Adrenal gland (tissue), 9 donors: ENCODE measurements at regions not wholly inside any gene's neighbourhood (a gene's known extent, or its start where the extent isn't known, plus 50 kb on each side); places are given as distances from the start of the nearest gene placed in this dataset.

Experiments
- DNase-seq, 7 donors: peaks; one replicate each; pipeline ENCODE4 v3.0.0-alpha.2; 2019 to 2020
- H3K27ac ChIP-seq, 5 donors: fragments of 200-600 bp; sonication (generic) in 4 of 5; 1 replicate in 3 of 5; 2 replicates in 2 of 5; pipeline versions ENCODE4 v1.5.1 to v1.8.0; 2016 to 2020; ENCODE audit warnings: mild to moderate bottlenecking in 1 of 5
- H3K27me3 ChIP-seq: fragments of 200-600 bp; 2 replicates; pipeline ENCODE4 v1.8.0; 2021
- H3K36me3 ChIP-seq, 2 donors: fragments of 200-600 bp; replicated peaks in 1 of 2; 1 replicate in 1 of 2; 2 replicates in 1 of 2; pipeline versions ENCODE4 v1.5.1 to v1.8.0; 2018 to 2022
- H3K4me1 ChIP-seq, 2 donors: fragments of 200-600 bp; replicated peaks in 1 of 2; 1 replicate in 1 of 2; 2 replicates in 1 of 2; pipeline versions ENCODE4 v1.5.1 to v1.8.0; 2018 to 2021
- H3K4me3 ChIP-seq, 4 donors: fragments of 200-600 bp; sonication (generic) in 3 of 4; one replicate each; pipeline ENCODE4 v1.5.1; 2016 to 2018
- H3K9me3 ChIP-seq, 3 donors: fragments of 200-600 bp; sonication (generic) in 1 of 3; replicated peaks in 1 of 3; 1 replicate in 2 of 3; 2 replicates in 1 of 3; pipeline versions ENCODE4 v1.5.1 to v1.8.0; 2016 to 2021
- CTCF ChIP-seq, 6 experiments: fragments of 450-650 bp in 4 of 6; fragments of 200-600 bp in 2 of 6; sonication (generic) in 1 of 6; IDR thresholded peaks; 1 replicate in 5 of 6; 2 replicates in 1 of 6; pipeline versions ENCODE4 v1.5.1 to v1.8.0; 2016 to 2021; ENCODE audit warnings: antibody characterized with exemption in 6 of 6, mild to moderate bottlenecking in 2 of 6, moderate library complexity in 1 of 6
- POLR2A ChIP-seq, 2 donors: fragments of 450-650 bp; IDR thresholded peaks; one replicate each; pipeline ENCODE4 v1.6.1; 2017; ENCODE audit warnings: antibody characterized with exemption in 2 of 2, mild to moderate bottlenecking in 2 of 2, moderate library complexity in 1 of 2
- WGBS, 4 donors: extraction: QIAGEN DNeasy Blood & Tissue Kit in 2 of 4; methylation state at CpG; one replicate each; pipeline versions ENCODE4 v1.1.5 to v1.1.7; 2013 to 2017; 5-methylcytosine and 5-hydroxymethylcytosine counted together
- intact Hi-C, 2 donors: fragments of 100-400 bp; cut with DNase I; formaldehyde crosslinking; loops; one replicate each; pipeline versions ENCODE4 v1.14.1 to v1.15.0; 2022 to 2023
- donor health status: healthy with polysubstance abuse.
- donor health status: Bipolar disorder and iron deficiency.
- donor health status: DM: yes; HTN: yes; CAD: no.
- donor health status: DM: no; HTN: no; CAD: no.
- donor health status: DM: no; HTN: no; CAD: no.

GRCh38 chr1:88296227-88296626 lies 387.8 kb upstream of the PKN2 start:
- Histone ChIP-seq H3K4me1 (no peaks in the 10 kb centered on the region), H3K9me3 (no peaks in the 10 kb centered on the region), H3K36me3 (no peaks in the 10 kb centered on the region), H3K27ac (no peak overlapping the region), H3K4me3 (no peak overlapping the region), H3K27me3 (no peaks in the 10 kb centered on the region)
- 92 to 95% (median 94%) methylated on average over 2 of the region's 2 CpGs for WGBS, 4 donors
- DNase-seq: no peak
- intact Hi-C loops: no loop called here
- TF ChIP-seq POLR2A (IDR thresholded peaks at IDR 0.05) (no peak), CTCF (IDR thresholded peaks at IDR 0.05) (no peak)

GRCh38 chr1:88296642-88297041 lies 387.4 kb upstream of the PKN2 start:
- DNase-seq: no peak
- Histone ChIP-seq H3K36me3 (no peaks in the 10 kb centered on the region), H3K27me3 (no peaks in the 10 kb centered on the region), H3K4me1 (no peaks in the 10 kb centered on the region), H3K4me3 (no peak overlapping the region), H3K9me3 (no peaks in the 10 kb centered on the region), H3K27ac (no peak overlapping the region)
- WGBS, 4 donors: 72 to 79% (median 74%) methylated on average over 2 of the region's 2 CpGs
- intact Hi-C loops: no loop called here
- no peak for TF ChIP-seq POLR2A (IDR thresholded peaks at IDR 0.05)
- no peak for TF ChIP-seq CTCF (IDR thresholded peaks at IDR 0.05)

DNA sequence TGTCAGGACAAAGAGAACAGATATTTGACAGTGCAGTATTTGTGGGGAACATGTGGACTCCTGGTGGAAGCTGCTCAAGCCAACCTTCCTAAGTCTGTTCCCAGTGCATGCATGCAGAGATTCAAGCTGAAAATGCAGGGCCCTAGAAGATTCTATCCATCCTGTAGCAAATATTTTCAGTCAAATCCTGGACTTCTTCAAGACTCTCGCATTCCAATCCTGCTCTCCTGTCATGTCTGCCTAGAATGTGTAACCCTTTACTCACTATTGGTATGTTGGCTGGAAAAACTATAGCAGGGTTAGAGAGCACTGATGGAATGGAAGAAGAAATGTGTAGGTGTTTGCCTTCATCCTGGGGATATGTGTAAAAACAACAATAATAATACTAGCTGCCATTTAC lies 385.6 kb upstream of the PKN2 start:
- Histone ChIP-seq H3K27ac (no peak overlapping the region), H3K36me3 (no peaks in the 10 kb centered on the region), H3K27me3 (no peaks in the 10 kb centered on the region), H3K4me3 (no peak overlapping the region), H3K4me1 (peaks cover 0 to 5% of the 10 kb centered on the region in 2 donors), H3K9me3 (no peaks in the 10 kb centered on the region)
- DNase-seq: no peak
- intact Hi-C loops: no loop called here
- no peak for TF ChIP-seq CTCF (IDR thresholded peaks at IDR 0.05)
- WGBS, 4 donors: 76 to 85% (median 82%) methylated on average over 1 of the region's 1 CpG

- 92 to 98% (median 93%) methylated on average over 2 of the region's 2 CpGs for WGBS, 4 donors
- no peaks in the 10 kb centered on the region for H3K27me3 ChIP-seq
- TF ChIP-seq CTCF (IDR thresholded peaks at IDR 0.05) (no peak), POLR2A (IDR thresholded peaks at IDR 0.05) (no peak)
- DNase-seq: no peak
- H3K4me3 ChIP-seq: no peak overlapping the region
- no peaks in the 10 kb centered on the region for H3K9me3 ChIP-seq
- peaks cover 0 to 5% of the 10 kb centered on the region in 2 donors for H3K4me1 ChIP-seq
- intact Hi-C loops: loop anchor here (5.0 to 10.0 kb wide), 2 partner anchors 116 to 119 kb away; no protein-coding TSS in a partner anchor
- no peak overlapping the region for H3K27ac ChIP-seq
- no peaks in the 10 kb centered on the region for H3K36me3 ChIP-seq
Measured at GRCh38 chr1:88300752-88301263, 383.3 kb upstream of the PKN2 start.
